Left cardiac atrium (tissue), 4 donors: ENCODE measurements at regions not wholly inside any gene's neighbourhood (a gene's known extent, or its start where the extent isn't known, plus 50 kb on each side); places are given as distances from the start of the nearest gene placed in this dataset.
"Not testable (repeated sequence)": the region's sequence is repeated elsewhere in the genome, so short reads cannot be mapped to it uniquely, and the experiment has no call there.

Experiments used
- ATAC-seq, 2 donors: fragments of 200-7000 bp; cut with Tn5 transposase; one replicate each; pipeline ENCODE4 v1.9.1; 2020; ENCODE audit warnings: mild to moderate bottlenecking in 2 of 2, moderate library complexity in 2 of 2
- DNase-seq: peaks from one replicate; pipeline ENCODE4 v3.0.0-alpha.2; 2020
- intact Hi-C, 2 donors: fragments of 100-400 bp; cut with DNase I; formaldehyde crosslinking; loops; one replicate each; pipeline versions ENCODE4 v1.14.1 to v1.15.1; 2022 to 2023
- donor health status: DM: no; HTN: yes; CAD: no.
- donor health status: DM: no; HTN: yes; CAD: no; lungs with severe emphysema.
- donor health status: DM: yes; HTN: yes; CAD: no.
- donor health status: Dilated cardiomyopathy.

- DNase-seq, intact Hi-C loops: not testable (repeated sequence)
- ATAC-seq, result peak; percentile 19 to 85
Observed at GRCh38 chr12:58336581-58337242, 395.3 kb downstream of the ATP23 start.

- ATAC-seq, intact Hi-C loops, DNase-seq: not testable (repeated sequence)
Observed at GRCh38 chr12:58337539-58337938, 396.2 kb downstream of the ATP23 start.

GRCh38 chr12:58341791-58342190, 400.4 kb downstream of the ATP23 start:
- ATAC-seq, result no peak
- no peak for DNase-seq
- intact Hi-C loops, result loop anchor here in 1 of 2 donors (5.0 kb wide), 1 partner anchor 801 kb away; no protein-coding TSS in a partner anchor

GRCh38 chr12:58342736-58343135, 401.4 kb downstream of the ATP23 start:
- ATAC-seq, result no peak
- no peak for DNase-seq
- intact Hi-C loops, result loop anchor here in 1 of 2 donors (5.0 kb wide), 1 partner anchor 800 kb away; no protein-coding TSS in a partner anchor

- DNase-seq, result no peak
- intact Hi-C loops, result loop anchor here (2.0 to 5.0 kb wide), 3 partner anchors 364 to 806 kb away; no protein-coding TSS in a partner anchor
- peak in 1 of 2 donors; percentile 61 for ATAC-seq
Observed at GRCh38 chr12:58346032-58346632, 404.8 kb downstream of the ATP23 start.

- DNase-seq (no peak), ATAC-seq (no peak)
- intact Hi-C loops, result loop anchor here (2.0 to 5.0 kb wide), 3 partner anchors 365 to 805 kb away; no protein-coding TSS in a partner anchor
Observed at GRCh38 chr12:58347188-58347587, 405.8 kb downstream of the ATP23 start.

- no peak for DNase-seq
- no peak for ATAC-seq
- intact Hi-C loops, result loop anchor here (2.0 to 5.0 kb wide), 3 partner anchors 365 to 805 kb away; no protein-coding TSS in a partner anchor
Observed at GRCh38 chr12:58347691-58348090, 406.3 kb downstream of the ATP23 start.

- intact Hi-C loops, result loop anchor here (5.0 kb wide), 2 partner anchors 367 to 803 kb away; no protein-coding TSS in a partner anchor
Observed at GRCh38 chr12:58349161-58349560, 407.8 kb downstream of the ATP23 start.

GRCh38 chr12:58356794-58357193, 415.4 kb downstream of the ATP23 start:
- intact Hi-C loops, result loop anchor here in 1 of 2 donors (10.0 kb wide), 1 partner anchor 178 kb away; no protein-coding TSS in a partner anchor
- DNase-seq (no peak), ATAC-seq (no peak)

More at GRCh38 chr12:58349161-58349560, 407.8 kb downstream of the ATP23 start:
- ATAC-seq (no peak), DNase-seq (no peak)

- ATAC-seq, result no peak
- DNase-seq, result no peak
- intact Hi-C loops, result loop anchor here in 1 of 2 donors (10.0 kb wide), 1 partner anchor 177 kb away; no protein-coding TSS in a partner anchor
Observed at GRCh38 chr12:58357511-58357910, 416.1 kb downstream of the ATP23 start.

- no peak for ATAC-seq
- no peak for DNase-seq
- intact Hi-C loops, result loop anchor here in 1 of 2 donors (10.0 kb wide), 1 partner anchor 176 kb away; no protein-coding TSS in a partner anchor
Observed at GRCh38 chr12:58358369-58358768, 417.0 kb downstream of the ATP23 start.

GRCh38 chr12:58359084-58359483, 417.7 kb downstream of the ATP23 start:
- intact Hi-C loops, result loop anchor here in 1 of 2 donors (10.0 kb wide), 1 partner anchor 176 kb away; no protein-coding TSS in a partner anchor
- DNase-seq (no peak), ATAC-seq (no peak)

GRCh38 chr12:58361056-58361455, 419.7 kb downstream of the ATP23 start:
- no peak for DNase-seq
- no peak for ATAC-seq
- intact Hi-C loops, result no loop called here

- DNase-seq (no peak), ATAC-seq (no peak)
- intact Hi-C loops, result no loop called here
Observed at GRCh38 chr12:58363971-58364370, 422.6 kb downstream of the ATP23 start.

GRCh38 chr12:58364389-58365086, 423.2 kb downstream of the ATP23 start:
- ATAC-seq (peak; percentile 50 to 86), DNase-seq (no peak)
- intact Hi-C loops, result no loop called here

- ATAC-seq, result no peak
- intact Hi-C loops, result no loop called here
- DNase-seq, result no peak
Observed at GRCh38 chr12:58365087-58365390, 423.7 kb downstream of the ATP23 start.

- DNase-seq (no peak), ATAC-seq (no peak)
- intact Hi-C loops, result no loop called here
Observed at GRCh38 chr12:58367041-58367440, 425.7 kb downstream of the ATP23 start.

- intact Hi-C loops, result no loop called here
- ATAC-seq (no peak), DNase-seq (no peak)
Observed at GRCh38 chr12:58368001-58368400, 426.6 kb downstream of the ATP23 start.

GRCh38 chr12:58369576-58369975, 428.2 kb downstream of the ATP23 start:
- ATAC-seq (no peak), DNase-seq (no peak)
- intact Hi-C loops, result no loop called here

- intact Hi-C loops, result no loop called here
- no peak for DNase-seq
- ATAC-seq, result no peak
Observed at GRCh38 chr12:58372298-58372697, 430.9 kb downstream of the ATP23 start.
